H1 (cell line): ENCODE measurements at regions not wholly inside any gene's neighbourhood (a gene's known extent, or its start where the extent isn't known, plus 50 kb on each side); places are given as distances from the start of the nearest gene placed in this dataset.

Source experiments
- CTCF ChIA-PET: fragments of 300-600 bp; sonication (Branson Sonifier 250); formaldehyde crosslinking; loops from one replicate; lab custom pipeline; 2021; ENCODE audit not compliant: partially characterized antibody; lab: Charles Lee
- POLR2A ChIA-PET: fragments of 300-600 bp; sonication (Branson Sonifier 250); formaldehyde crosslinking; loops from one replicate; lab custom pipeline; 2021; ENCODE audit warnings: inconsistent platforms; ENCODE audit not compliant: partially characterized antibody; lab: Charles Lee
- DNase-seq, 2 experiments: peaks; one replicate each; pipeline versions ENCODE4 v3.0.0 to v3.0.0-alpha.2; 2010 to 2022; ENCODE audit warnings: low spot score in 2 of 2, low read depth in 1 of 2, mixed read lengths in 1 of 2
- FAIRE-seq: peaks from 2 replicates; lab custom pipeline; 2011; peaks lifted over from hg19 to GRCh38; lab: Jason Lieb, UNC
- H2AFZ ChIP-seq: 2 replicates; pipeline ENCODE4 v1.8.1; 2012; ENCODE audit warnings: low read length, inconsistent platforms
- H2AK5ac ChIP-seq: 2 replicates; pipeline ENCODE4 v1.6.1; 2013; ENCODE audit warnings: low read depth, low read length
- H2BK120ac ChIP-seq: replicated peaks from 2 replicates; pipeline ENCODE3; 2013; ENCODE audit warnings: low read depth, low read length, inconsistent platforms
- H2BK12ac ChIP-seq: 2 replicates; pipeline ENCODE4 v1.6.1; 2013; ENCODE audit warnings: low read depth, low read length
- H2BK15ac ChIP-seq: 2 replicates; pipeline ENCODE4 v1.6.1; 2013; ENCODE audit warnings: low read length
- H2BK20ac ChIP-seq: 2 replicates; pipeline ENCODE4 v1.6.1; 2013; ENCODE audit warnings: low read length
- H2BK5ac ChIP-seq: 2 replicates; pipeline ENCODE4 v1.6.1; 2013; ENCODE audit warnings: low read depth, low read length
- H3K14ac ChIP-seq: 2 replicates; pipeline ENCODE4 v1.6.1; 2013; ENCODE audit warnings: inconsistent platforms; ENCODE audit not compliant: insufficient read length
- H3K18ac ChIP-seq: 2 replicates; pipeline ENCODE4 v1.6.1; 2013; ENCODE audit warnings: low read length; ENCODE audit errors: extremely low read depth
- H3K23ac ChIP-seq: 2 replicates; pipeline ENCODE4 v1.6.1; 2013; ENCODE audit warnings: inconsistent platforms; ENCODE audit not compliant: insufficient read length
- H3K23me2 ChIP-seq: 2 replicates; pipeline ENCODE4 v1.6.1; 2013; ENCODE audit warnings: low read depth, low read length
- H3K27ac ChIP-seq: 2 replicates; pipeline ENCODE4 v1.6.1; 2011; ENCODE audit warnings: low read depth, low read length, inconsistent platforms
- H3K27me3 ChIP-seq, 4 experiments: replicated peaks in 1 of 4; 1 replicate in 1 of 4; 2 replicates in 3 of 4; pipeline versions ENCODE4 v1.6.1 to v1.8.1; 2011 to 2013; ENCODE audit warnings: low read length in 3 of 4, mild to moderate bottlenecking in 3 of 4, inconsistent platforms in 2 of 4, mixed read lengths in 2 of 4, moderate library complexity in 1 of 4; ENCODE audit not compliant: control insufficient read depth in 3 of 4, insufficient read depth in 3 of 4; ENCODE audit errors: extremely low read depth in 1 of 4
- H3K36me3 ChIP-seq, 4 experiments: 2 replicates each; pipeline versions ENCODE4 v1.6.1 to v1.8.1; 2011 to 2013; ENCODE audit warnings: mild to moderate bottlenecking in 4 of 4, low read length in 3 of 4, moderate library complexity in 2 of 4, control low read depth in 1 of 4, inconsistent platforms in 1 of 4; ENCODE audit not compliant: insufficient read depth in 4 of 4, control insufficient read depth in 2 of 4
- H3K4ac ChIP-seq: replicated peaks from 2 replicates; pipeline ENCODE3; 2013; ENCODE audit warnings: low read length, low read depth, mixed read lengths, inconsistent platforms; ENCODE audit not compliant: insufficient read length
- H3K4me1 ChIP-seq, 4 experiments: replicated peaks in 1 of 4; 1 replicate in 1 of 4; 2 replicates in 3 of 4; pipeline versions ENCODE4 v1.6.1 to v1.8.1; 2011 to 2013; ENCODE audit warnings: low read length in 3 of 4, inconsistent platforms in 2 of 4, mixed read lengths in 1 of 4; ENCODE audit not compliant: insufficient read depth in 4 of 4, control insufficient read depth in 3 of 4
- H3K4me2 ChIP-seq, 2 experiments: 2 replicates each; pipeline versions ENCODE4 v1.6.1 to v1.8.1; 2011 to 2013; ENCODE audit warnings: low read depth in 2 of 2, low read length in 2 of 2, control low read depth in 1 of 2, inconsistent platforms in 1 of 2, mild to moderate bottlenecking in 1 of 2; ENCODE audit not compliant: insufficient read depth in 1 of 2
- H3K4me3 ChIP-seq, 4 experiments: fragments of 200-600, 300-600 bp in 1 of 4; sonication (generic), shearing (Covaris generic), sonication (Bioruptor Twin) in 1 of 4; 2 replicates each; pipeline versions ENCODE4 v1.5.1 to v1.8.1; 2011 to 2016; ENCODE audit warnings: low read length in 4 of 4, low read depth in 3 of 4, control low read depth in 2 of 4, inconsistent platforms in 2 of 4, mild to moderate bottlenecking in 2 of 4, mixed read lengths in 1 of 4, moderate library complexity in 1 of 4; ENCODE audit not compliant: insufficient read depth in 2 of 4; ENCODE audit errors: extremely low read depth in 1 of 4
- H3K56ac ChIP-seq: replicated peaks from 2 replicates; pipeline ENCODE3; 2013; ENCODE audit warnings: low read depth, mild to moderate bottlenecking, mixed read lengths, low read length, inconsistent platforms; ENCODE audit not compliant: insufficient read length
- H3K79me1 ChIP-seq: 2 replicates; pipeline ENCODE4 v1.6.1; 2013; ENCODE audit warnings: low read depth, low read length, control low read depth
- H3K79me2 ChIP-seq, 2 experiments: 2 replicates each; pipeline versions ENCODE4 v1.6.1 to v1.8.1; 2012 to 2013; ENCODE audit warnings: low read length in 2 of 2, mild to moderate bottlenecking in 2 of 2, inconsistent platforms in 1 of 2; ENCODE audit not compliant: insufficient read depth in 2 of 2, control insufficient read depth in 1 of 2
- H3K9ac ChIP-seq, 4 experiments: replicated peaks in 1 of 4; 1 replicate in 1 of 4; 2 replicates in 3 of 4; pipeline versions ENCODE4 v1.6.1 to v1.8.1; 2011 to 2013; ENCODE audit warnings: low read depth in 3 of 4, low read length in 3 of 4, control low read depth in 2 of 4, mild to moderate bottlenecking in 2 of 4, moderate library complexity in 2 of 4, inconsistent platforms in 1 of 4; ENCODE audit errors: extremely low read depth in 1 of 4
- H3K9me3 ChIP-seq, 2 experiments: 2 replicates each; pipeline versions ENCODE4 v1.6.1 to v1.8.1; 2012 to 2013; ENCODE audit warnings: mild to moderate bottlenecking in 2 of 2, moderate library complexity in 2 of 2, control low read depth in 1 of 2, inconsistent platforms in 1 of 2, low read depth in 1 of 2, low read length in 1 of 2, mixed read lengths in 1 of 2; ENCODE audit not compliant: insufficient read depth in 2 of 2
- H4K20me1 ChIP-seq, 2 experiments: replicated peaks in 1 of 2; 2 replicates each; pipeline versions ENCODE3 to v1.8.1; 2011 to 2013; ENCODE audit warnings: inconsistent platforms in 2 of 2, low read length in 2 of 2, mild to moderate bottlenecking in 1 of 2; ENCODE audit not compliant: insufficient read depth in 2 of 2, control insufficient read depth in 1 of 2
- H4K5ac ChIP-seq: 2 replicates; pipeline ENCODE4 v1.6.1; 2013; ENCODE audit warnings: low read length, low read depth, mixed read lengths, inconsistent platforms; ENCODE audit not compliant: insufficient read length
- H4K8ac ChIP-seq: 2 replicates; pipeline ENCODE4 v1.8.0; 2013; ENCODE audit warnings: mild to moderate bottlenecking, moderate library complexity, low read length, inconsistent platforms; ENCODE audit not compliant: insufficient read depth; ENCODE audit errors: extremely low read depth
- H4K91ac ChIP-seq: replicated peaks from 2 replicates; pipeline ENCODE3; 2013; ENCODE audit warnings: low read length, mixed read lengths, inconsistent platforms; ENCODE audit not compliant: insufficient read length
- ASH2L ChIP-seq: fragments of 200-600, 300-600 bp; sonication (generic); IDR thresholded peaks from one replicate; pipeline ENCODE4 v1.7.1; 2017; ENCODE audit warnings: low read length
- BACH1 ChIP-seq: IDR thresholded peaks from 2 replicates; pipeline ENCODE4 v1.6.1; 2012; ENCODE audit warnings: low read length, improper control_type of control experiment
- EZH2 ChIP-seq: fragments of 200-600 bp; sonication (generic); IDR thresholded peaks from 2 replicates; pipeline ENCODE4 v1.7.1; 2012; ENCODE audit warnings: low read depth, mild to moderate bottlenecking, moderate library complexity, low read length, inconsistent platforms; ENCODE audit not compliant: severe bottlenecking
- HDAC6 ChIP-seq: IDR thresholded peaks from one replicate; pipeline ENCODE4 v1.7.1; 2012; ENCODE audit warnings: low read depth, mild to moderate bottlenecking, inconsistent platforms, low read length, moderate library complexity
- JUND ChIP-seq: IDR thresholded peaks from 2 replicates; pipeline ENCODE4 v1.6.1; 2011; ENCODE audit warnings: mild to moderate bottlenecking, improper control_type of control experiment, low read length
- MAFK ChIP-seq: IDR thresholded peaks from 2 replicates; pipeline ENCODE4 v1.6.1; 2012; ENCODE audit warnings: low read depth, mild to moderate bottlenecking, improper control_type of control experiment, low read length
- NANOG ChIP-seq: IDR thresholded peaks from 2 replicates; pipeline ENCODE4 v1.6.1; 2011; ENCODE audit warnings: low read length, low read depth, mild to moderate bottlenecking, inconsistent platforms; ENCODE audit not compliant: insufficient read depth, poor library complexity, severe bottlenecking
- RNF2 ChIP-seq: fragments of 200-900, 300-1000 bp; sonication (generic); IDR thresholded peaks from 2 replicates; pipeline ENCODE4 v1.7.1; 2016; ENCODE audit warnings: borderline replicate concordance, low read depth, mild to moderate bottlenecking, antibody characterized with exemption, low read length; ENCODE audit not compliant: poor library complexity, severe bottlenecking; ENCODE audit errors: missing control alignments
- SAP30 ChIP-seq: fragments of 300-600 bp; sonication (generic); IDR thresholded peaks from 2 replicates; pipeline ENCODE4 v1.7.1; 2012; ENCODE audit warnings: low read length, moderate library complexity, mild to moderate bottlenecking, inconsistent platforms; ENCODE audit not compliant: insufficient read depth, insufficient replicate concordance
- YY1 ChIP-seq: IDR thresholded peaks from 2 replicates; pipeline ENCODE4 v1.6.1; 2011; ENCODE audit warnings: low read depth, mild to moderate bottlenecking, low read length
- ZNF274 ChIP-seq: IDR thresholded peaks from 2 replicates; pipeline ENCODE4 v1.7.0; 2012; ENCODE audit warnings: low read length, borderline replicate concordance; ENCODE audit errors: extremely low read depth
- WGBS, 2 experiments: shearing (Covaris generic) in 1 of 2; methylation state at CpG; one replicate each; pipeline versions ENCODE4 v1.1.6 to v1.1.7; 2013 to 2015; ENCODE audit warnings: low lambda C conversion rate in 2 of 2, mixed read lengths in 2 of 2, inconsistent platforms in 1 of 2, low coverage in 1 of 2, missing lambda C conversion rate in 1 of 2; ENCODE audit not compliant: insufficient replicate concordance in 2 of 2, insufficient coverage in 1 of 2, insufficient read length in 1 of 2; ENCODE audit errors: extremely low coverage in 1 of 2, missing lambda C conversion rate in 1 of 2; 5-methylcytosine and 5-hydroxymethylcytosine counted together
- TF ChIP-seq, protein P1 (sequence below): IDR thresholded peaks from 2 replicates; pipeline ENCODE4 v1.6.1; 2011; ENCODE audit warnings: low read length, improper control_type of control experiment
- TF ChIP-seq, protein P2 (sequence below): IDR thresholded peaks from 2 replicates; pipeline ENCODE4 v1.6.1; 2011; ENCODE audit warnings: low read depth, mild to moderate bottlenecking, low read length; ENCODE audit not compliant: insufficient read depth

DNA sequence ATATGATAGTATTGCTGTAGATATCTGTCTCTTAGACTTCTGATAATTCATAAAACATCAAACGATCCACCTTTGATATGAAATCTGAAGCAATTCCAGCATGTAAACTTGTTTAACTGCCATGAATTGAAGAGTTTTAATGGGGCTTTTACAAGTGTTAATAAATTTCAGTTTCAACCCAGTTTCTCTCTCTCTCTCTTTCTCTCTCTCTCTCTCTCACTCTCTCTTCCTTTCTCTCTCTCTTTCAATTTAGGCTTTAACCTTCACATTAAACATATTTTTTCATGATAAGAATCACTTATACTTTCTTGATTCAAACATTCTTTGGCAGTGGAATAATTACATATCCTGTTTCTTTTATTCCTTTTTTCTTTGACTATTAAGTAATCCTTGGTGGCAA lies 296.1 kb downstream of the EPHA4 start:
- 91% methylated on average over 1 of the region's 1 CpG; no CpG with 5 or more reads in 1 of the 2 experiments for WGBS, 2 experiments
- no peak overlapping the region for H2BK120ac ChIP-seq

More for the DNA sequence above, 296.1 kb downstream of the EPHA4 start:
- Histone ChIP-seq H3K14ac (no peak overlapping the region), H2BK15ac (no peak overlapping the region), H2AFZ (no peak overlapping the region), H3K9ac (no peak overlapping the region), H3K27ac (no peak overlapping the region), H3K9me3 (no peaks in the 10 kb centered on the region), H3K4ac (no peak overlapping the region), H3K27me3 (no peaks in the 10 kb centered on the region), H2BK20ac (no peak overlapping the region), H3K23me2 (no peaks in the 10 kb centered on the region; the same call in 1 of the 2 replicates), H3K4me3 (no peak overlapping the region), H3K18ac (no peak overlapping the region), H3K23ac (no peak overlapping the region), H3K56ac (no peak overlapping the region), H2AK5ac (no peak overlapping the region), H3K79me1 (no peaks in the 10 kb centered on the region), H3K36me3 (no peaks in the 10 kb centered on the region), H4K8ac (no peak overlapping the region), H3K4me2 (no peak overlapping the region), H4K91ac (no peak overlapping the region), H2BK12ac (no peak overlapping the region), H3K4me1 (no peaks in the 10 kb centered on the region), H4K20me1 (no peaks in the 10 kb centered on the region), H3K79me2 (no peaks in the 10 kb centered on the region), H4K5ac (no peak overlapping the region), H2BK5ac (no peak overlapping the region)
- no peak for FAIRE-seq
- CTCF ChIA-PET: no interaction called here
- DNase-seq: no peak
- TF ChIP-seq HDAC6 (no peak), SAP30 (no peak), MAFK (no peak), ASH2L (no peak), EZH2 (no peak), NANOG (no peak), JUND (no peak), RNF2 (no peak), YY1 (no peak), BACH1 (no peak), ZNF274 (no peak)
- TF ChIP-seq, protein P1, sequence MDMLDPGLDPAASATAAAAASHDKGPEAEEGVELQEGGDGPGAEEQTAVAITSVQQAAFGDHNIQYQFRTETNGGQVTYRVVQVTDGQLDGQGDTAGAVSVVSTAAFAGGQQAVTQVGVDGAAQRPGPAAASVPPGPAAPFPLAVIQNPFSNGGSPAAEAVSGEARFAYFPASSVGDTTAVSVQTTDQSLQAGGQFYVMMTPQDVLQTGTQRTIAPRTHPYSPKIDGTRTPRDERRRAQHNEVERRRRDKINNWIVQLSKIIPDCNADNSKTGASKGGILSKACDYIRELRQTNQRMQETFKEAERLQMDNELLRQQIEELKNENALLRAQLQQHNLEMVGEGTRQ: no peak
- TF ChIP-seq, protein P2, sequence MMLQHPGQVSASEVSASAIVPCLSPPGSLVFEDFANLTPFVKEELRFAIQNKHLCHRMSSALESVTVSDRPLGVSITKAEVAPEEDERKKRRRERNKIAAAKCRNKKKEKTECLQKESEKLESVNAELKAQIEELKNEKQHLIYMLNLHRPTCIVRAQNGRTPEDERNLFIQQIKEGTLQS: no peak
- POLR2A ChIA-PET: no interaction called here
